MM.1S (cell line): ENCODE measurements at regions not wholly inside any gene's neighbourhood (a gene's known extent, or its start where the extent isn't known, plus 50 kb on each side); places are given as distances from the start of the nearest gene placed in this dataset.

Experiments
- CTCF ChIP-seq: fragments of 300-600 bp; sonication (generic); IDR thresholded peaks from 2 replicates; pipeline ENCODE4 v1.5.1; 2016; ENCODE audit warnings: antibody characterized with exemption, low read length, mixed read lengths
- EZH2 ChIP-seq: fragments of 300-600 bp; sonication (generic); optimal IDR thresholded peaks from 2 replicates; pipeline ENCODE3; 2017; ENCODE audit warnings: low read depth, mild to moderate bottlenecking, antibody characterized with exemption, low read length, mixed read lengths
- EZH2phosphoT487 ChIP-seq: fragments of 300-600 bp; sonication (generic); IDR thresholded peaks from 2 replicates; pipeline ENCODE4 v1.6.1; 2018; ENCODE audit warnings: antibody characterized with exemption, low read length

GRCh38 chr6:110530671-110531070 lies 54.3 kb upstream of the SLC22A16 start:
- TF ChIP-seq CTCF (no peak), EZH2 (no peak), EZH2phosphoT487 (no peak)
